ENCODE measurements at regions not wholly inside any gene's neighbourhood (a gene's known extent, or its start where the extent isn't known, plus 50 kb on each side); places are given as distances from the start of the nearest gene placed in this dataset.
"Not testable (repeated sequence)": the region's sequence is repeated elsewhere in the genome, so short reads cannot be mapped to it uniquely, and the experiment has no call there.

DNA sequence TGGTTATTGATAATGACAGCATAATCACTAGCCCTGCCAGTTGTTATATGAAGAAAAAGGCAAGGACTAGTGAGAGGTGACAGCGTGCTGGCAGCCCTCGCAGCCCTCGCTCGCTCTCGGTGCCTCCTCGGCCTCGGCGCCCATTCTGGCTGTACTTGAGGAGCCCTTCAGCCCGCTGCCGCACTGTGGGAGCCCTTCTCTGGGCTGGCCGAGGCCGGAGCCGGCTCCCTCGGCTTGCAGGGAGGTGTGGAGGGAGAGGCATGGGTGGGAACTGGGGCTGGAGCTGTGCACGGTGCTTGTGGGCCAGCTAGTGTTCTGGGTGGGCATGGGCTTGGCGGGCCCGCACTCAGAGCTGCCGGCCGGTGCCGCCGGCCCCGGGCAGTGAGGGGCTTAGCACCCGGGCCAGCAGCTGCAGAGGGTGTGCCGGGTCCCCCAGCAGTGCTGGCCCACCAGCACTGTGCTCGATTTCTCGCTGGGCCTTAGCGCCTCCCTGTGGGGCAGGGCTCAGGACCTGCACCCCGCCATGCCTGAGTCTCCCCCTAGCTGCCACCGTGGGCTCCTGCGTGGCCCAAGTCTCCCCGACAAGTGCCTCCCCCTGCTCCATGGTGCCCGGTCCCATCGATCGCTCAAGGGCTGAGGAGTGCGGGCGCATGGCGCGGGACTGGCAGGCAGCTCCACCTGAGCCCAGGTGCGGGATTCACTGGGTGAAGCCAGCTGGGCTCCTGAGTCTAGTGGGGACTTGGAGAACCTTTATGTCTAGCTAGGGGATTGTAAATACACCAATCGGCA is 156.2 kb downstream of the MSX2 start:
- TF ChIP-seq, protein P1, sequence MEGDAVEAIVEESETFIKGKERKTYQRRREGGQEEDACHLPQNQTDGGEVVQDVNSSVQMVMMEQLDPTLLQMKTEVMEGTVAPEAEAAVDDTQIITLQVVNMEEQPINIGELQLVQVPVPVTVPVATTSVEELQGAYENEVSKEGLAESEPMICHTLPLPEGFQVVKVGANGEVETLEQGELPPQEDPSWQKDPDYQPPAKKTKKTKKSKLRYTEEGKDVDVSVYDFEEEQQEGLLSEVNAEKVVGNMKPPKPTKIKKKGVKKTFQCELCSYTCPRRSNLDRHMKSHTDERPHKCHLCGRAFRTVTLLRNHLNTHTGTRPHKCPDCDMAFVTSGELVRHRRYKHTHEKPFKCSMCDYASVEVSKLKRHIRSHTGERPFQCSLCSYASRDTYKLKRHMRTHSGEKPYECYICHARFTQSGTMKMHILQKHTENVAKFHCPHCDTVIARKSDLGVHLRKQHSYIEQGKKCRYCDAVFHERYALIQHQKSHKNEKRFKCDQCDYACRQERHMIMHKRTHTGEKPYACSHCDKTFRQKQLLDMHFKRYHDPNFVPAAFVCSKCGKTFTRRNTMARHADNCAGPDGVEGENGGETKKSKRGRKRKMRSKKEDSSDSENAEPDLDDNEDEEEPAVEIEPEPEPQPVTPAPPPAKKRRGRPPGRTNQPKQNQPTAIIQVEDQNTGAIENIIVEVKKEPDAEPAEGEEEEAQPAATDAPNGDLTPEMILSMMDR (conservative IDR thresholded peaks at IDR 0.05; ENCODE audit: low read depth, low read length), result not testable (repeated sequence)
- not testable (repeated sequence) for TF ChIP-seq EZH2 (IDR thresholded peaks at IDR 0.05; ENCODE audit: low read length, unreplicated experiment); EZH2phosphoT487 (IDR thresholded peaks at IDR 0.05; ENCODE audit: borderline replicate concordance, low read length)
